ENCODE measurements at regions not wholly inside any gene's neighbourhood (a gene's known extent, or its start where the extent isn't known, plus 50 kb on each side); places are given as distances from the start of the nearest gene placed in this dataset.

DNA sequence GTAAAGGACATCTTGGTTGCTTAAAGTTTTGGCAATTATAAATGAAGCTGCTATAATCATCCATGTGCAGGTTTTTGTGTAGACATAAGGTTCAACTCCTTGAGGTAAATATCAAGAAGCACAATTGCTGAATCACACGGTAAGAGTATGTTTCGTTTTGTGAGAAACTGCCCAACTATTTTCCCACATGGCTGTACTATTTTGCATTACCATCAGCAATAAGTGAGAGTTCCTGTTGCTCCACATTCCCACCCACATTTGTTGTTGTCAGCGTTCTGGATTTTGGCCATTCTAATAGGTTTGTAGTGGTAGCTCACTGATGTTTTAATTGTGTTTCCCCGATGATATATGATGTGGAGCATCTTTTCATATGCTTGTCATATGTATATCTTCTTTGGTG, 118.5 kb upstream of the KCNMB2 start:
- no peak overlapping the region for H3K4me3 ChIP-seq (ENCODE audit: low read depth in 1 of 2, low read length in 2 of 2)
- no peaks in the 10 kb centered on the region for H3K27me3 ChIP-seq (ENCODE audit: control insufficient read depth in 1 of 2, insufficient read depth in 2 of 2, low read length in 2 of 2)
- no peaks in the 10 kb centered on the region for H3K36me3 ChIP-seq (ENCODE audit: control insufficient read depth in 1 of 2, insufficient read depth in 2 of 2, low read length in 2 of 2)
- no peaks in the 10 kb centered on the region for H3K4me1 ChIP-seq (ENCODE audit: control insufficient read depth in 1 of 2, insufficient read depth in 2 of 2, low read length in 2 of 2)
- no peaks in the 10 kb centered on the region for H3K9me3 ChIP-seq (ENCODE audit: control insufficient read depth in 1 of 2, low read length in 2 of 2)
- no peak overlapping the region for H3K9ac ChIP-seq (ENCODE audit: low read depth in 1 of 2, low read length in 2 of 2)
- no peak overlapping the region for H3K27ac ChIP-seq (ENCODE audit: low read depth, low read length)

DNA sequence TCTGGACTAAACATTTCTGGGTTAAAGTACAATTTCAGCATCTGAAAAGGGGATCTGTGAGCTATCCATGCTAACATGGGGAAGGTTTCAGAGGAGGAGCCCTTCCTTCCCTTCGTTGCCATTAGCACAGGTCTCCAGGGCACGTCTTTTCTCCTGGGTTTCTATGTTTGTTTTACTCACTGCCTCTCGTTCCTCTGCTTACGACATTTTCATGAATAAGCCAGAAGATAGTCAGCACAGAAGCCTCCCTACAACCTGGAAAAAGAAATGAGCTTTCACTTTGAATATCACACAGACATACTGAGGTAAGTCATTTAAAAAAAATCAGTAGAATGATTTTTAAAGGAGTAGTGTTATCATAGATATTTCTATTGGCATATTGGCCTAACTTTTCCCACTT, 117.2 kb upstream of the KCNMB2 start:
- H3K4me1 ChIP-seq (ENCODE audit: control insufficient read depth in 1 of 2, insufficient read depth in 2 of 2, low read length in 2 of 2): no peaks in the 10 kb centered on the region
- no peak overlapping the region for H3K9ac ChIP-seq (ENCODE audit: low read depth in 1 of 2, low read length in 2 of 2)
- no peaks in the 10 kb centered on the region for H3K36me3 ChIP-seq (ENCODE audit: control insufficient read depth in 1 of 2, insufficient read depth in 2 of 2, low read length in 2 of 2)
- H3K4me3 ChIP-seq (ENCODE audit: low read depth in 1 of 2, low read length in 2 of 2): no peak overlapping the region
- H3K27me3 ChIP-seq (ENCODE audit: control insufficient read depth in 1 of 2, insufficient read depth in 2 of 2, low read length in 2 of 2): no peaks in the 10 kb centered on the region
- H3K9me3 ChIP-seq (ENCODE audit: control insufficient read depth in 1 of 2, low read length in 2 of 2): no peaks in the 10 kb centered on the region
- no peak overlapping the region for H3K27ac ChIP-seq (ENCODE audit: low read depth, low read length)

GRCh38 chr3:178420033-178420432, 116.2 kb upstream of the KCNMB2 start:
- Histone ChIP-seq H3K36me3 (ENCODE audit: control insufficient read depth in 1 of 2, insufficient read depth in 2 of 2, low read length in 2 of 2) (no peaks in the 10 kb centered on the region), H3K9ac (ENCODE audit: low read depth in 1 of 2, low read length in 2 of 2) (no peak overlapping the region), H3K9me3 (ENCODE audit: control insufficient read depth in 1 of 2, low read length in 2 of 2) (no peaks in the 10 kb centered on the region), H3K4me3 (ENCODE audit: low read depth in 1 of 2, low read length in 2 of 2) (no peak overlapping the region), H3K27ac (ENCODE audit: low read depth, low read length) (no peak overlapping the region), H3K27me3 (ENCODE audit: control insufficient read depth in 1 of 2, insufficient read depth in 2 of 2, low read length in 2 of 2) (no peaks in the 10 kb centered on the region), H3K4me1 (ENCODE audit: control insufficient read depth in 1 of 2, insufficient read depth in 2 of 2, low read length in 2 of 2) (no peaks in the 10 kb centered on the region)

GRCh38 chr3:178421069-178421468, 115.2 kb upstream of the KCNMB2 start:
- no peaks in the 10 kb centered on the region for H3K9me3 ChIP-seq (ENCODE audit: control insufficient read depth in 1 of 2, low read length in 2 of 2)
- no peak overlapping the region for H3K9ac ChIP-seq (ENCODE audit: low read depth in 1 of 2, low read length in 2 of 2)
- no peaks in the 10 kb centered on the region for H3K36me3 ChIP-seq (ENCODE audit: control insufficient read depth in 1 of 2, insufficient read depth in 2 of 2, low read length in 2 of 2)
- H3K27me3 ChIP-seq (ENCODE audit: control insufficient read depth in 1 of 2, insufficient read depth in 2 of 2, low read length in 2 of 2): no peaks in the 10 kb centered on the region
- no peak overlapping the region for H3K27ac ChIP-seq (ENCODE audit: low read depth, low read length)
- no peak overlapping the region for H3K4me3 ChIP-seq (ENCODE audit: low read depth in 1 of 2, low read length in 2 of 2)
- H3K4me1 ChIP-seq (ENCODE audit: control insufficient read depth in 1 of 2, insufficient read depth in 2 of 2, low read length in 2 of 2): no peaks in the 10 kb centered on the region

DNA sequence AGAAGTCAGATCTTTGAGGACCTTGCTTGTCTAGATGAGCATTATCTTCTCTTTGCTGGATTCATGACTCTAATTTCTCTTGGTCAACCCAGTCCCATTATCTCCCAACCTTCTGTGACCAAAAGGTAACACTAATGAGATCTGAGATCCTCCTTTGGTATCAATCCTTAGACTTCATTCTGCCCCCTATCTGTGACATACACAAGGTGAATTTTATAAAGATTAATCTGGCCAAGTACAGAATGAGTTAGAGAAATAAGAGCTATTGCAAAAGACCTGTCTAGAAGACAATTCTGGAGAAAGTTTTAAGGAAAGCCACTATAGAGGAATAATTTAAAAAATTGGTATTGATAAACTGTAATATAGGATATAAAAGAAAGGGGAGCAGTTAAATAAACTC, 113.8 kb upstream of the KCNMB2 start:
- H3K9me3 ChIP-seq (ENCODE audit: control insufficient read depth in 1 of 2, low read length in 2 of 2): no peaks in the 10 kb centered on the region
- H3K4me1 ChIP-seq (ENCODE audit: control insufficient read depth in 1 of 2, insufficient read depth in 2 of 2, low read length in 2 of 2): no peaks in the 10 kb centered on the region

DNA sequence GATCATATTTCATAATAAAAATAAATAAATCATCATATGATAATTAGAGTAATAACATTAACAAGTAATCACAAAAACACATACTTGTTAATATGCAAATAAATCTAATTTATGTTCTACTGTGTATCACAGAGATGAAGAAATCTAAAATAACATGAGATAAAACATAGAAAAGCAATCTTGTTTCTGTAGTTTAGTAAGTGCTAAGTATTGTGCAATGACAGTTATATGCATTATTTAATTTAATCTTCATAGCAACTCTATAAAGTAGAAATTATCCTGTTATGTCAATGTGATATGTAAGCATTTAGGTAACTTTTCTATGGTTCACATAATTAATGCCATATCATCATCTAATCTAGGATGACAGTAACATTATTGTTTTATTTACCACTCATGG, 108.2 kb upstream of the KCNMB2 start:
- Histone ChIP-seq H3K36me3 (ENCODE audit: control insufficient read depth in 1 of 2, insufficient read depth in 2 of 2, low read length in 2 of 2) (no peaks in the 10 kb centered on the region), H3K9ac (ENCODE audit: low read depth in 1 of 2, low read length in 2 of 2) (no peak overlapping the region), H3K27me3 (ENCODE audit: control insufficient read depth in 1 of 2, insufficient read depth in 2 of 2, low read length in 2 of 2) (no peaks in the 10 kb centered on the region), H3K4me3 (ENCODE audit: low read depth in 1 of 2, low read length in 2 of 2) (no peak overlapping the region), H3K4me1 (ENCODE audit: control insufficient read depth in 1 of 2, insufficient read depth in 2 of 2, low read length in 2 of 2) (no peaks in the 10 kb centered on the region), H3K9me3 (ENCODE audit: control insufficient read depth in 1 of 2, low read length in 2 of 2) (no peaks in the 10 kb centered on the region), H3K27ac (ENCODE audit: low read depth, low read length) (no peak overlapping the region)

More for the DNA sequence above, 113.8 kb upstream of the KCNMB2 start:
- Histone ChIP-seq H3K27ac (ENCODE audit: low read depth, low read length) (no peak overlapping the region), H3K4me3 (ENCODE audit: low read depth in 1 of 2, low read length in 2 of 2) (no peak overlapping the region), H3K9ac (ENCODE audit: low read depth in 1 of 2, low read length in 2 of 2) (no peak overlapping the region), H3K36me3 (ENCODE audit: control insufficient read depth in 1 of 2, insufficient read depth in 2 of 2, low read length in 2 of 2) (no peaks in the 10 kb centered on the region), H3K27me3 (ENCODE audit: control insufficient read depth in 1 of 2, insufficient read depth in 2 of 2, low read length in 2 of 2) (no peaks in the 10 kb centered on the region)

DNA sequence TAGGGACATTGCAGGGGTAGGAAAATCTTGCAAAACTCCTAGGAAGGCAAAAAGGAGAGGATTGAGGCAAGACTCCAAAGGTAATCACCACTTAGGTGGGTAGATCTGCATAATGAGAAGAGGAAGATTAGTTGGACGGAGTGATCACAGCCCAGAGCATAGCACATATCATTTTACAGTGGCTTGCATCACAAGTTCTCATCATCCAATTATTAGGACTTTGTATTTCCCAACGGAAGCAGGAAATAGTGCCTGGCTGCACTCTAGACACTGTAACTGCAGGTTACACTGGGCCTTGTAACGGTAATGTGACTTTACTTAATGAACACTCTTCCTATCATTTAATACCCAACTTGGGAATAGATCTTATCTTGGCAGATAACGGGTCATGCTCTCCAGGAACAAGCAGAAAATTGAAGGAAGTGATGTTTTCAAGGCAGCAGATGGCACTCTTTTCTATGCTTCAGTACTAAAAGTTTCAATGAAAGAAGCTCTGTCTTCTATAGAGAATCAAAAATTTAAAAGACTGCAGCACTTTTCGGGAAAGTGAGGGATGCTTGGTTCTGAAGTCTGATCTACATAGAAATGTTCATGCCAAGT, 101.9 kb upstream of the KCNMB2 start:
- Histone ChIP-seq H3K9ac (ENCODE audit: low read depth in 1 of 2, low read length in 2 of 2) (no peak overlapping the region), H3K27me3 (ENCODE audit: control insufficient read depth in 1 of 2, insufficient read depth in 2 of 2, low read length in 2 of 2) (no peaks in the 10 kb centered on the region), H3K27ac (ENCODE audit: low read depth, low read length) (no peak overlapping the region), H3K4me1 (ENCODE audit: control insufficient read depth in 1 of 2, insufficient read depth in 2 of 2, low read length in 2 of 2) (no peaks in the 10 kb centered on the region), H3K9me3 (ENCODE audit: control insufficient read depth in 1 of 2, low read length in 2 of 2) (no peaks in the 10 kb centered on the region), H3K4me3 (ENCODE audit: low read depth in 1 of 2, low read length in 2 of 2) (no peak overlapping the region), H3K36me3 (ENCODE audit: control insufficient read depth in 1 of 2, insufficient read depth in 2 of 2, low read length in 2 of 2) (no peaks in the 10 kb centered on the region)

DNA sequence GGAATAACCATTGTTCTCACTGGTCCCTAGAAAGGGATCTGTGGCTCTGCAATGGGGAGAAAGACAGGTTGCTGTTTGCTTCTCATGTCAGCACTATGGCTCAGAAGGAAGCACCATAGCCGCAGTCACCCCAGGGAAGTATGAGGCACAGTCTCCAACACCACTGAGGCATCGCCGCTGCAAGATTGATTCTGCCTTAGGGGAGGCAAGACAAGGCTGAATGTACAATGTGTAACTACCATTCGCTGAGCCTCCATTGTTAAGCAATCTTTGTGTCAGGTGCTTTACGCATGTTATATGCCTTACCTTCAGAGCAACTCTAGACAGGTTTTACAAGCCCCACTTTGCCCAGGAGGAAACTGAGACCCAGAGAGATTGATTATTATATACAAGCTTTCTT, 100.7 kb upstream of the KCNMB2 start:
- Histone ChIP-seq H3K9me3 (ENCODE audit: control insufficient read depth in 1 of 2, low read length in 2 of 2) (no peaks in the 10 kb centered on the region), H3K4me3 (ENCODE audit: low read depth in 1 of 2, low read length in 2 of 2) (no peak overlapping the region), H3K36me3 (ENCODE audit: control insufficient read depth in 1 of 2, insufficient read depth in 2 of 2, low read length in 2 of 2) (no peaks in the 10 kb centered on the region), H3K4me1 (ENCODE audit: control insufficient read depth in 1 of 2, insufficient read depth in 2 of 2, low read length in 2 of 2) (no peaks in the 10 kb centered on the region), H3K9ac (ENCODE audit: low read depth in 1 of 2, low read length in 2 of 2) (no peak overlapping the region), H3K27me3 (ENCODE audit: control insufficient read depth in 1 of 2, insufficient read depth in 2 of 2, low read length in 2 of 2) (no peaks in the 10 kb centered on the region), H3K27ac (ENCODE audit: low read depth, low read length) (no peak overlapping the region)

DNA sequence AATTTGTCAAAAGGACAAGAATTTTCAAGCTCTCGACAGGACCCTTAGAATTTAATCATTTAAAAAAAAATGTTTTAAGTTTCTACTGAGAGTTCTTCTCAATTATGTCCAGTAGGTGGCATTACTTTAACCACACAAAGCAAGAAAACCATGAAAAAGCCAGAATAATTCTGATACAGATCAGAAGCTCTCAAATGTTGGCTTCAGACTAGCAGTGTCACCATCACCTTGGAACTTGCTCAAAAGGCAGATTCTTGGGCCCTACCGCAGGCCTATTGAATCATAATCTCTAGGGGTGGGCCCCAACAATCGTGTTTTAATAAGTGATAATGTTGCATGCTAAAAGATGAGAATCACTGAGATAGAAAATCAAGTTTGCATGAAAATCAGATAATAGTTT, 99.5 kb upstream of the KCNMB2 start:
- no peaks in the 10 kb centered on the region for H3K9me3 ChIP-seq (ENCODE audit: control insufficient read depth in 1 of 2, low read length in 2 of 2)
- H3K27me3 ChIP-seq (ENCODE audit: control insufficient read depth in 1 of 2, insufficient read depth in 2 of 2, low read length in 2 of 2): no peaks in the 10 kb centered on the region
- H3K4me1 ChIP-seq (ENCODE audit: control insufficient read depth in 1 of 2, insufficient read depth in 2 of 2, low read length in 2 of 2): no peaks in the 10 kb centered on the region
- H3K27ac ChIP-seq (ENCODE audit: low read depth, low read length): no peak overlapping the region
- H3K36me3 ChIP-seq (ENCODE audit: control insufficient read depth in 1 of 2, insufficient read depth in 2 of 2, low read length in 2 of 2): no peaks in the 10 kb centered on the region
- no peak overlapping the region for H3K4me3 ChIP-seq (ENCODE audit: low read depth in 1 of 2, low read length in 2 of 2)
- H3K9ac ChIP-seq (ENCODE audit: low read depth in 1 of 2, low read length in 2 of 2): no peak overlapping the region

DNA sequence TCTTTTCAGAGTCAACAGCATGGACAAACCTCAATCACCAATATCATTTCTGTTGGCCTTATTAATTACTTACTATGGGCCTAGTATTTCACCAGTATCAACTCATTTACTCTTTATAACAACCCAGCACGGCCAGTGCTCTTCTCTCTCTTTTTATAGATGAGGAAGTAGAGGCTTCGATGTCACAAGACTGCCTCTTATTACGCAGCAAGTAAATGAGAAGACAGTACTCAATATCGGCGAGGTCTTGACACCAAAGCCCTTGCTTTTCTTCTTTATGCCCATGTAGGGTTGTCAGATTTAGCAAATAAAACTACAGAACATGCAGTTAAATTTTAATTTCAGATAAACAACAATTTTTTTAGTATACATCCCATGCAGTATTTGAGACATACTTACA, 99.0 kb upstream of the KCNMB2 start:
- Histone ChIP-seq H3K36me3 (ENCODE audit: control insufficient read depth in 1 of 2, insufficient read depth in 2 of 2, low read length in 2 of 2) (no peaks in the 10 kb centered on the region), H3K27me3 (ENCODE audit: control insufficient read depth in 1 of 2, insufficient read depth in 2 of 2, low read length in 2 of 2) (no peaks in the 10 kb centered on the region), H3K4me1 (ENCODE audit: control insufficient read depth in 1 of 2, insufficient read depth in 2 of 2, low read length in 2 of 2) (no peaks in the 10 kb centered on the region), H3K27ac (ENCODE audit: low read depth, low read length) (no peak overlapping the region), H3K4me3 (ENCODE audit: low read depth in 1 of 2, low read length in 2 of 2) (no peak overlapping the region), H3K9me3 (ENCODE audit: control insufficient read depth in 1 of 2, low read length in 2 of 2) (no peaks in the 10 kb centered on the region), H3K9ac (ENCODE audit: low read depth in 1 of 2, low read length in 2 of 2) (no peak overlapping the region)

DNA sequence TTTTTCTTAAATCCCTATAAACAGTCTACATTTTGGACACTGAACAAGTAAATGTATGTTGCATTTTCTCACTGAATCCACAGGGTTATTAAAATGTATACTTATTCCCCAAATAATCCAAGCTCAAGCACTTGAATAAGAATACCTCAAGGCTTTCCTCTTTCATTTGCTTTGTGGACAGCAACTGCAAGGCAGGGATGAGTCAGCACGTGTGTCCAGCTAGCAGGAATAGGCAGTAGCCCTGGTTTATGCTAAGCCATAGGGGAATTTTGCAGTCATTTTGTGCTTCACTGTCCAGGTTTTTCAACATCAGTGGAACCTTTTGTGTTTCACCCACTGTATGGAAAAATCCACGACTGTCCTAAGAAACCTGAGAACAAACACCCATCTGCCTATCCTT, 96.7 kb upstream of the KCNMB2 start:
- Histone ChIP-seq H3K36me3 (ENCODE audit: control insufficient read depth in 1 of 2, insufficient read depth in 2 of 2, low read length in 2 of 2) (no peaks in the 10 kb centered on the region), H3K27me3 (ENCODE audit: control insufficient read depth in 1 of 2, insufficient read depth in 2 of 2, low read length in 2 of 2) (no peaks in the 10 kb centered on the region), H3K27ac (ENCODE audit: low read depth, low read length) (no peak overlapping the region), H3K4me3 (ENCODE audit: low read depth in 1 of 2, low read length in 2 of 2) (no peak overlapping the region), H3K4me1 (ENCODE audit: control insufficient read depth in 1 of 2, insufficient read depth in 2 of 2, low read length in 2 of 2) (no peaks in the 10 kb centered on the region), H3K9ac (ENCODE audit: low read depth in 1 of 2, low read length in 2 of 2) (no peak overlapping the region), H3K9me3 (ENCODE audit: control insufficient read depth in 1 of 2, low read length in 2 of 2) (no peaks in the 10 kb centered on the region)

Measured in duodenal mucosa (tissue), 2 donors.